GM21529 (cell line): ENCODE measurements at regions not wholly inside any gene's neighbourhood (a gene's known extent, or its start where the extent isn't known, plus 50 kb on each side); places are given as distances from the start of the nearest gene placed in this dataset.

Experiments used
- ATAC-seq: cut with Tn5 transposase; IDR thresholded peaks from one replicate; pipeline ENCODE4 v1.9.1; 2021; ENCODE audit not compliant: unreplicated experiment

DNA sequence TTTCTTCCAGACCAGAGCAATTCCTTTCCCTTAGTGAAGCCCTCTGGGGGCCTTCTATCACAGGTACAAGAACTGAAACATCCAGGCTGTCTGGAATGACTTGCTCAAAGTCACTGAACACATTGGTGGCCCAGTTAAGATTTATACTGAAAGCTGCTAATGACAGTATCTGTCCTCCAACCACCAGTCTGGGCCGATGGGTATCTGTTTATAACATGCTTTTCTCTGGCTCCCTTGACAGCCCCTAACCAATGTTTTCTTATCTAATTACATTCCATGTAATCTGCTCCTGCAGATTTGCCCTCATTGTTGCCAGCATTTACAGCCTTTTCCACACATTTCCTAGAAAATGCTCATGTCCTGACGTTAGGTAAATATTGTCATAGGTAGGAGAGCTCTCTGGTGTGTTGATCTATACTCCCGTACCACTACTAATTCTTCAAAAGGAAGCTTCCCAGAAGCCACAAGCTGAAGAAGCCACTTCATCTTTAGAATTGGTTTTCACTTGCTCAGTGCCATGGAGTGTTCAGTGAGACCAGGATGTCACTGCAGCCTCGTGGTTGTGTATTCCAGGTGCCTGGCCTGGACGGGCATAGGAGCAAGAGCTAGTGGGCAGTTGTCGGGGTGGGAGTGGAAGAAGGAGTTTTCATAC lies 163.9 kb downstream of the TSEN15 start:
- ATAC-seq, result no peak

DNA sequence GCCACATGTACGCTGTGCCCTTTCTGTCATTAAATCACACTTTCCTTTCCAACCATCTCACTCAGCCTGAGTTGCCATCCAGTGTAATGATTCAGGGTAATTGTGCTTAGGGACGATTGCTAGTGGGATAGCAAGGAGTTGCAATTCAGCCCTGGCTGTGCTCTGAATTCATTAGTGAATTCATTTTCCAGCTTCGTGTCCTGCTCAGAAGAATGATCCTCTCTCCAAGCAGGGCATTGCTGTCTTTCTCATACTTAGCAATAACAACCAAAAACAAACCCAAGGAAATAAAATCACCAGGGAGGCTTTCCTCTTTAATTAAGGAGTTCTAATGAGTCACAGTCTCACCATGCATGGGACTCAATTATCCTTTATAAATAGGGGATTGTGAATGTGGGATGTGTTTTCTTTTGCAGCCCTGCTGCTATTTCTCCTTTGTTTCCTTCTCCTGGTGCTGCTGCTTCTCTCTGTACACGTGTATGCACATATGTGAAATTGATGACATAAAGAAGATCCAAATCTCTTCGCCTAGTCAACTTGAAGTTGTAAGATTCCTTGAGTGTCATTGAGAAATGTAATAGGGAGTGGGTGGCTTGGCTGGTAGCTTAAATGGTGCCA lies 167.0 kb downstream of the TSEN15 start:
- ATAC-seq, result no peak

DNA sequence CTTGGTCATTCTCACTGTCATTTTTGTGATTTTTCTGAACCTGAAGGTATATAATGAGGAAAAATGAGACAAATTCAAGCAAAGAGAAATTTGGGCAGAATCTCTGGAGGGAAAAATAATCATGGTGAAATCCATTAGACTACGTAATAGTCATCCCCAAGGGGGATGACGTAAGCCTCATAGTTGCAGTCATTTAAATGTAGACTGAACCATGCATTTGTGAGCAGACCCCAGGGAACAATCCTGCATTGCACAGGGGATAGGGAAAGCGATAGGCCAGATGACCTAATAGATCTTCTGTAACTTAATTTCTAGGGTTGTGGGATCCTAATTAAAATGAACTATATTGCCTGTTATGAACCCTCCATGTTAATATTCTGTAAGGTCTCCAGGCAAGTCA lies 167.4 kb upstream of the C1orf21 start:
- ATAC-seq, result no peak

DNA sequence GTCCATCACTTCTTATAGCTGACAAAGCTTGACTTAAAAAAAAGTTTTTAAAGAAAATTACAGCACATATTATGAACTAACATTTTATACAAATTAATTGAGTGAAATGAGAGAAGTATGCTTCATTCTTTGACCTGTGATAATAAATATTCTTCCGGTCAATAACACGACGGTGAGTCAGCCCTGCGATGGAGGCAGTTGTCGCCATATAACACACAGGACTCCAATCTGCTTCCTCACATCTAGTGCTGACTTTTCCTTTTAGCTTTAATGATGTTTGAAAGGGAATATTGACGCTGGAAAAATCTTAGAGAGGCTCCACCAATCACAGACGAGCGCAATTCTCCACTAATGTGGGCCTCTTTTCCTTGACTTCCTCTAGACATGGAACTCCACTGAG lies 166.9 kb upstream of the C1orf21 start:
- no peak for ATAC-seq

DNA sequence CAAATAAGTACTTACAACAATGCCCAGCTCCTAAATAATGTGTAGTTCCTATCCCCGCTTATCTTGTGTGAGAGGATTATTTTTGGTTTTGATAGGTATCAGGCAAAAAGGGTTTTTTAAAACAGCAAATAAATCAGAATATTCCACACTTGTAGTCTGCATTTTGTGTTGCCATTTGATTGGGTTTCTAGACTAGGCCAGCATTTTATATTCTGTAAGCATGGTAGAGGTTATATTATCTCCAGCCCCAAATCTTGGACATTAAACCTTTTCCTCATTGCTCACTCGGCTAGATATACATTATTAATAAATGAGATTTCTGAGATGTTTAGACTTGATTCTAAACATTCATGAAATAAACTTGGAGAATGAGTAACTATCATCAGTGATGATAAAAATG lies 165.7 kb upstream of the C1orf21 start:
- no peak for ATAC-seq

DNA sequence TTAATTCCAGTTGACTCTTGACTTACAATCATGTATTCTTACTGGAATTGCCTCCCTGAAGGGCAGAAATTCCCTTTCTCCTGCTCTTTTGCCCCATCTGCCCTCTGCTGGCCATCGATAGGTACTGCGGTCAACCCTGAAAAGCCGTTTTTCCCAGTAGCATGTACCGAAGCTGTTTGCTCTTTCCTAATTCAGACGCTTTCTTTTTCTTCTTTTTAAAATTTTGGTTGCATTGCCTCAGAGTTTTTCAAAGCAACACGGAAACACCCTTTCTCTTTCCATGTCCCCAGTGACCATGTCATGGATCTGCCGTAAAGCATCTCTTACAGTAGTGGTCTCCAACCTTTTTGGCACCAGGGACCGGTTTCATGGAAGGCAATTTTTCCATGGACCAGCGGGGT lies 164.2 kb upstream of the C1orf21 start:
- no peak for ATAC-seq

DNA sequence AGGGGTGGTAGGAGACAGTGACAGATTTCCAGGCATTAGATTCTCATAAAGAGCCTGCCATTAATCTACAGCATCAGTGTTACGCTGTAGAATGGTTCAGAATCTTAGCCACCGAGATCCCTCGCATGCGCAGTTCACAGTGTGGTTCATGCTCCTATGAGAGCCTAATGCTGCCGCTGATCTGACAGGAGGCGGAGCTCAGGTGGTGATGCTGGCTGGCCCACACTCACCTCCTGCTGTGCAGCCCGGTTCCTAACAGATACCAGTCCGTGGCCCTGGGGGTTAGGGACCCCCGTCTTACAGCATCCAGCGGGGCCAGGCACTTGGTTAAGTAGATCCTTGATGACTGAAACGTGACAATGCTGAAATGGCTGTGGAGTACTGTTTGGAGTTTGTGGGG lies 163.6 kb upstream of the C1orf21 start:
- no peak for ATAC-seq

DNA sequence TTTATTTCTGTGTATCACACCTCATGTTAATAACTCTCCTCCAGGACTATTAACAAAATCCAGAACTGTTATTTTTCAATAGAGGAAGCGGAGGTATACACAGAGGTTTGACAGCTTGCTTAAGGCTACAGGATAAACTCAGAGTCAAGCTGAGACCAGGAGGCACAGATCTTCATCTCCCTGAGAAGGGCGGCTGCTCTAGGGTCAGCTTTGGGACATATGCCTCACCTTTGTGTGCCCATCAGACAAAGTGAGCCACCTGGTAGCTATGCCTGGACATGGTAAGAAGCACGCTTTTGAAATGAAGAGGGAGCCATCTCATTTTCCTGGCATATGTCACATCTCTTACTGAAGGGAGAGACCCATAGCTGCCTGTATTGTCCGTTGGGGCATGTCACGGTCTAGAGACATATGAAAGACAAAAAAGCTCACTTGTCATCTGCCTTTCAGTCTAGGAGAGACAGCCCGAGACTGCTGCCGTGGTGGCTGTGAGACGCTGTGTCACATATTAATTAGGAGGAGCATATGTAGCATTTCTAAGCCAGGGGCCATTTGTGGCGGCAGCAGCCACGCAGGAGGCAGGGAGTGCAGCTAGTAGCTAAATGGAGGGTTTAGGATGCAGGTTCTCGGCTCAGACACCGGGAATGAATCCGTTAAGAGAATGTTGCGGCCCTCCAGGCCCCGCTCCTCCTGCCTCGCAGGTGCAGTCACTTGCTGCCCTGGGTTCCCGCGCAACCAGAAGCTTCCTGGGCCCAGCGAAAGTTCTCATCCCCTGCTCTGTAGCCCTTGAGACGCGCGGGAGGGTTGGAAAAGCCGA lies 161.3 kb upstream of the C1orf21 start:
- ATAC-seq, result no peak

DNA sequence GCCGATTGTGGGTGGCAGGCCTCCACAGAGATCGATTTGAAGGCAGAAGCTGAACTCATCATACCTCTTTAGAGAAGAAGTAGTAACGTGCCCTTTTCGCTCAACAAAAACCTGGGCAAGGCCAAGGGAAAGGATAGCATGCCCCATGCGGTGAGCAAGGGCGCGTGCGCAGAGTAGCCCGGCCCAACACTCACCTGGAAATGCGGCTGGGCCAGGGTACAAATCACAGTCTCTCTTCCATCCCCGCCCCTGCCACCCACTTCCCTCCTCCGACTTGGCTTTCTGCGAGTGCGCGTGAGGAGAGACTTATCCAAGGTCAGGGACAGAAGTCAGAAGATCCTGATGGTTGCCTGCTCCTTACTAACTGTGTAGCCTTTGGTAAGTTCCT lies 160.7 kb upstream of the C1orf21 start:
- no peak for ATAC-seq

DNA sequence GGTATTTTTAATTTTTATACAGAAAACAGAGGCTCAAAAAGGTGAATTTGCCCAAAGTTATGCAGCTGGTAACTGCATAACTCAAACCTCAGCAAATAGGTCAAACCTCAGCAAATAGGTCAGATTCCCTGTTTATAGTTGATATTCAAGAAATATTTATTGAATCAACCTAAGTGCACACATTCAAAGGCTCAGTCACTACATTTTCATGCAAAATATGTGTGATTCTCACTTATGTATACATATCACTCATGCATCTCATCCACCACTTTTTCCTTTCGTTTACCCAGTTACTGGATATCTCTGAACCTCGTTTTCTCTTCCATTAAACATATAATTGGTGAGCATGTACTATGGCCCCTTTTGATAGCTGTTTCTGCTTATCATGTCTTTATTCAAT lies 158.3 kb upstream of the C1orf21 start:
- no peak for ATAC-seq

DNA sequence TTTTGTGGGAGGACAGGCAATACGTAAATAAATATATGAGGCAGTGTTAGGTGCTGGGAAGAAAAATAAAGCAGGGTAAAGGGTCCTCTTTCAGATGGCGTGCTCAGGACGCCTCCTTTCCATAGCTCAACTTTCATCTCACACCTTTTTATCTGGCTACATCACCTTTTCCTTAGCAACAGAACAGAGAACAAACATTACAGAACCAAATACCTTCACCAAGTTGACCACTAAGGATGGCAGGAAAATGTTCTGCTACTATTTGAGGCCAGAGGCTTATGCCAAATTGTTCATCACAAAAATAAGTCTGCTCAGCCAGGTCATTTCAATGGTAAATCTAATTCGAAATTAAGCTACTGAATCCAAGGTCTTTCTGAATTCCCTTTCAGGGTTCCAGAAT lies 149.2 kb upstream of the C1orf21 start:
- ATAC-seq, result no peak

DNA sequence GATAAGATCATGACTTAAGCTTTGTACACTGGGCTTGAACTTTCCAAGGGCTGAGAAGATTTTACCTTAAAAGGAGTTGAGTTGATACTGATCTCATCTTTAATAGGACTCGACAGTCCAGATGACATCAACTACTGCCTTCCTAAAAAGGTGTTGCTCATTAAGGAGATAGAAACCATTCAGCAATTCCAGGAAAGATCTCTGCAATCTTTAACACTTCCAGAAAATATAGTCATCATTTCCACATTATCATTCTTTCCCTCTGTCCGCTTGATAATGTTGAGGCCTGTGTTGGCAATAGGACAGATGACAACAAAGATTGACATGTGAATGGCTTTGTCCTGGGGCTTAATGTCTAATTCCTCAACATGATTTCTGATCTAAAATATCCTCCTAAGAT lies 145.4 kb upstream of the C1orf21 start:
- no peak for ATAC-seq

DNA sequence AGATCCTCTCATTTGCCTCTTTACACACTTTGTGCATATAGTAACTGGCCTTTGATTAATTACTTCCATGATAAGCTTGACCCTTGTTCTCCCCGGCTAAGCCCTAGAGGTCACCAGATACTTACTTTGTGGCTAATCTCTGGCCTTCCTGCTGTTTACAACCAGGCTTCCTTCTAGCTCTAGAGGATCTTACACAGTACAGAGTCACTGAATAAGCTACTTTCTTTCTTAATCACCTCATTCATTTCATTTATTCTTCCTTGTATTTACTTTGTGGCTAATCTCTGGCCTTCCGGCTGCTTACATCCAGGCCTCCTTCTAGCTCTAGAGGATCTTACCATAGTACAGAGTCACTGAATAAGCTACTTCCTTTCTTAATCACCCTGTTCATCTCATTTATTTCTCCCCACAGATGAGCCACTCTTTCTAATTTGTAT lies 144.3 kb upstream of the C1orf21 start:
- ATAC-seq, result no peak

DNA sequence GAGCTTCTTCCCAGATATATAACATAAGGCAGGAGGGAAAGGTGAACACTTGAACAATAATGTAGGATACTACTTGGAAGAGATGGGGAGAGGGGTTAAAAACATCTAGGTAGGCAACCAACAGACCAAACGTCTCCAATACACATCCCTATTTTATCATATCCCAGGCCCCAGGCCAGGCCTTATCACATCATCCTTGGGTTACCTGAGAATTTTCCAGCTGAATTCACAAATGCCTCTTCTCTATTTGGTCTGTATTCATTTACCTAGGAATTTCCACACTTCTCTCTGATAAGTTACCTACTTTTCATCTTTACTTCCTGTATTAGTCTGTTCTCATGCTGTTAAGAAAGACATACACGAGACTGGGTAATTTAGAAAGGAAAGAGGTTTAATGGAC lies 141.9 kb upstream of the C1orf21 start:
- no peak for ATAC-seq

DNA sequence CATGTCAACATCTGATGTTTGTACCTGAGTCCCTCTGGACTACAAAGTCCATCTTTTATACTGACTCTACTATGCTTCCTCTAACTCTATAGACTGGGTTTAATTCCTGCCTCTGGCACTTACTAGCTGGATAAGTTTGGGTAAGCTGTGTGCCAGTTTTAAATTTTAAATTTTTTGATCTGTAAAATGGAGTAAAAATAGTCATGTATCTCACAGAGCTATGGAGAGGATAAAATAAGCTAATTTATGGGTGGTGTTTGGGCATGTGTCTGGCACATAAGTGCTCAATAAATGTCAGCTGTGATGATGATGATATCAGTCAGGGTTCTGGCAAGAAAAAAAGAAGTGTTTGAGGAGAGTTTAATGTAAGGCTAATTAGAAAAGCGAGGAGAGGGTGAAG lies 139.2 kb upstream of the C1orf21 start:
- no peak for ATAC-seq

DNA sequence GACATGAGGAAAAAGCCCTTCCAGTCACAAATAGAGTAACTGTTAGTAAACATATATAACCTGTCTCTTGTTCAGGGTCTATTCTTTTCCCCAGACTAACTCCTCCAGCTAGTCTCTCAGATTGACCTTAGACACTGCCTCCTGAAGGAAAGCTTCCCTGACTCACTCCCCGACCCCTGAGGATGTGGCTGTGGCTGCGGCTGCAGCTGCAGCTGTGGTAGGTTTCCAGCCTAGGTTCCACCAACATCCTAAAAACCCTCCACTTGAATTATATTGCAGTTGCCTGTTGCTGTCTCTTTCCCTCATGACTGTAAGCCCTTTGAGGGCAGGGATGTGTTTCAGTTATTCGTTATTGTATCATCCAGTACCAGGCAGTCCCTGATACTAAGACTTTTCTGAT lies 132.9 kb upstream of the C1orf21 start:
- no peak for ATAC-seq

DNA sequence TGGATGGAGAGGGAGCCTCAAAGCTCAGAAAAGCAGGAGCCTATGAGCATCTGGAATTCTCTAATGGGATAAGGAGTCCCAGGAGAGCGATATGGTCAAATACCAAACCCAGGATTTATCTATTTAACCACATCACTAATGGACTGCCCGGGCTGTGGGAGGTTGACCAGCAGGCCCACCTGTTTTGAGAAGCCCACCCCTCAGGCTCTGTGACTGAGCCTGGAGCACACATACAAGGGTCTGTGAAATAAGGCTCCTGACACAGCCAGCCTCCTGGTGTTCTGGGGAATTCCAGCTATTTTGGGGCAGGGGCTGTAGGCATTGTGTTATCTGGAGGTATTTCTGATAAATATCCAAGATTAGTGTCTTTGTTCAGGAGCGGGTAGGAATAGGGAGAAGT lies 132.0 kb upstream of the C1orf21 start:
- ATAC-seq, result no peak

DNA sequence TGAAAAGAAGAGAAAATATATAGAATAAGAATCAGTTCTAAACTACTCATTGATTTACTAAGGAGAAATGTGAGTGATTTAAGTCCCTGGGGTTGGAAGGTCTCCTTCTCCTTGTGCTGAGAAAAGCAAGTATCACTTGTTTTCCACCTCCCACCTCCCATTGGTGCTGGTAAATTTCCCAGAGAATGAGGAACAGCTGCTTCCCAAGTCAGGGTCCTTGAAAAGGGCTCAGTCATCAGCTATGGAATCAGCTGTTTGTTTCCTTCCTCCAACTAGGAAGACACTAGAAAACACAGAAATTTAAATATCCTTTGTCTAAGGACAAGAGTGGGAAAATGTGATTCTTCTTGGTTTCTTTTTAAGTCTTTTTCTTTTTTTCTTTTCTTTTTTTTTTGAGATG lies 131.3 kb upstream of the C1orf21 start:
- no peak for ATAC-seq

DNA sequence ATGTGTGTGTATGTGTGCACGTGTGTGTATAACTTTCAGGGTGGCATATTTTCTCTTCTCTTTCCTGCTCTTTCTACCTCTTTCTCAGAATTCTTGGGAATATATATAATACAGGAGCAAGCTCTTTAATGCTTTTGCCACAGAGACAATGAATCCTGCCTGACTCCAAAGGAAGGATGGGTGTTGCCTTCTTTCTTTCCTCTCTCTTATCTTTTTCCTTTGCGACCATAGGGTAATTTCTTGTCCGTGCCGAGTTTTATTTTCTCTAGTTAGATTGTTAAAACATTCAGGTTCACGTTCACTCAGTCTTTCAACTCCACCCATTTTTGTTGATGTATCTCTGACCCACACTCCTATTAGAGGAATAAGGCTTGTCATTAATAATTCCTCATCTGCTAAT lies 129.0 kb upstream of the C1orf21 start:
- ATAC-seq, result no peak

DNA sequence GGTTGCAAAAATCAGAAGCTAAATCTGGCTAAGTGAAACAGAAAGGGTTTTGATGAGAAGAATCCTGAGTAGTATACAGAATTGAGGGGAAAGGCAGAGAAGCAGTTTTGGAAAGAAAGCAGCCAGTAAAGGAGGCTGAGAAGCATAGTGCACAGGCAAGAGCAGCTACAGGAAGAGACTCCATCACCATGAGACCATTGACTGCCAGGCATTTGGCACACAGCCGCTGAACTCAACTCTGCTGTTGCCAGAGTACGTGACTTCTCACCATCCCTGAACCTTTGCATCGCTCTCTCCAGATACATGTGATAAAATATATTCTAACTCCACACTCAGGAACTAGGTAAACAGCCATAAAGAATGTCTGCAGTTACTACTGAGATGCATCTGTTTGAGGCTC lies 128.3 kb upstream of the C1orf21 start:
- no peak for ATAC-seq

DNA sequence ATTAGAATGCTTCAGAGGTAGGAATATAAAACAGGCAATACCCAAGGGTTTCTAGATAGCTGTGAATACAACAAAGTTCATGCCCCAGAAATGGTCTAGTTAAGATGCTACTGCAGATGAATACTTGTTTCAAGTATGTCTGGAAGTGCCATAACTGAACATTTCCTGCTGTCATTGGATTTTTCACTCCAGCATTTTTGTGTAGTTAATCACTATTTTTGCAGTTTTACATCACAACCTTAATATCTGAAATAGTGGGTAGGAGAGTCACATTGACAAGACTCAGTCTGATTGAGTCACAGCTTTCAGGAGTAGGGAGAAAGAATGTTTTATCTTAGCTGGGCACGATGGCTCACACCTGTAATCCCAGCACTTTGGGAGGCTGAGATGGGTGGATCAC lies 126.4 kb upstream of the C1orf21 start:
- ATAC-seq, result no peak

DNA sequence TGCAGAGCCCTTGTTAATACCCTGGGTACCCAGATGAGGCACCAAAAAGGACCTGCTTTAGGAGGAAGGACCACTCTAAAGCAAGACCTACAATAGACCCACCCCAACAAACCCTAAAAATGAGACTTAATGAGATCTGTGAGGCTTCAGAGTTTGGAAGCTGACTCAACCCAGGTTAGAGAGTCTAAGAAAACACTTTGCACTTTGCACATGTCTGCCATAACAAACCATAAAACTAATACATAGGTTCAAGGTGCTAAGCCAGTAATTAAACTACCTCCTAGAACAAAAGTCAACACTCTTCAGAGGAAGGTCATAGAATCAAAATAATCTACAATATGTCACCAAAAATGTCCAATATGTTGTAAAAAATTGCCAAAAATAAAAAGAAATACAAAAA lies 124.7 kb upstream of the C1orf21 start:
- ATAC-seq, result no peak
